Gastroesophageal sphincter (tissue), 4 donors: ENCODE measurements at regions not wholly inside any gene's neighbourhood (a gene's known extent, or its start where the extent isn't known, plus 50 kb on each side); places are given as distances from the start of the nearest gene placed in this dataset.
"Not testable (repeated sequence)": the region's sequence is repeated elsewhere in the genome, so short reads cannot be mapped to it uniquely, and the experiment has no call there.

Experiments
- ATAC-seq: fragments of 150-250 bp; one replicate; pipeline ENCODE4 v1.9.1; 2016; ENCODE audit warnings: mild to moderate bottlenecking, moderate library complexity
- H3K27ac ChIP-seq, 4 donors: fragments of 200-600 bp; sonication (generic) in 3 of 4; 1 replicate in 3 of 4; 2 replicates in 1 of 4; pipeline ENCODE4 v1.5.1; 2016 to 2019
- H3K27me3 ChIP-seq: fragments of 200-600 bp; sonication (generic); one replicate; pipeline ENCODE4 v1.5.1; 2019
- H3K36me3 ChIP-seq, 2 donors: fragments of 200-600 bp; sonication (generic); one replicate each; pipeline ENCODE4 v1.5.1; 2019; ENCODE audit warnings: control low read depth in 1 of 2
- H3K4me1 ChIP-seq, 3 donors: fragments of 200-600 bp; sonication (generic); 1 replicate in 2 of 3; 2 replicates in 1 of 3; pipeline ENCODE4 v1.5.1; 2016 to 2019; ENCODE audit warnings: control low read depth in 2 of 3
- H3K4me3 ChIP-seq, 2 donors: fragments of 200-600 bp; sonication (generic); one replicate each; pipeline ENCODE4 v1.5.1; 2019; ENCODE audit warnings: mild to moderate bottlenecking in 1 of 2, moderate library complexity in 1 of 2
- H3K9me3 ChIP-seq, 3 donors: fragments of 200-600 bp; sonication (generic); one replicate each; pipeline ENCODE4 v1.5.1; 2017 to 2019; ENCODE audit warnings: control low read depth in 2 of 3
- EP300 ChIP-seq: sonication (generic); formaldehyde crosslinking; IDR thresholded peaks from one replicate; pipeline ENCODE4 v1.6.1; 2017; ENCODE audit warnings: antibody characterized with exemption, mild to moderate bottlenecking
- POLR2A ChIP-seq, 2 donors: fragments of 450-650 bp; IDR thresholded peaks; one replicate each; pipeline ENCODE4 v1.6.1; 2017; ENCODE audit warnings: antibody characterized with exemption in 2 of 2, mild to moderate bottlenecking in 2 of 2, moderate library complexity in 1 of 2
- POLR2AphosphoS5 ChIP-seq: sonication (generic); formaldehyde crosslinking; IDR thresholded peaks from one replicate; pipeline ENCODE4 v1.6.1; 2017; ENCODE audit warnings: antibody characterized with exemption
- WGBS, 2 donors: methylation state at CpG; one replicate each; pipeline ENCODE4 v1.1.5; 2018; ENCODE audit warnings: low coverage in 1 of 2; 5-methylcytosine and 5-hydroxymethylcytosine counted together
- TF ChIP-seq, protein P1 (sequence below), 4 experiments: fragments of 200-600 bp in 2 of 4; fragments of 450-650 bp in 2 of 4; sonication (generic) in 1 of 4; IDR thresholded peaks; one replicate each; pipeline ENCODE4 v1.5.1; 2017 to 2019; ENCODE audit warnings: antibody characterized with exemption in 4 of 4, mild to moderate bottlenecking in 2 of 4, moderate library complexity in 2 of 4

- no peak for TF ChIP-seq POLR2A (IDR thresholded peaks at IDR 0.05)
- no peak for TF ChIP-seq POLR2AphosphoS5
- no peak for TF ChIP-seq EP300
- TF ChIP-seq, protein P1, sequence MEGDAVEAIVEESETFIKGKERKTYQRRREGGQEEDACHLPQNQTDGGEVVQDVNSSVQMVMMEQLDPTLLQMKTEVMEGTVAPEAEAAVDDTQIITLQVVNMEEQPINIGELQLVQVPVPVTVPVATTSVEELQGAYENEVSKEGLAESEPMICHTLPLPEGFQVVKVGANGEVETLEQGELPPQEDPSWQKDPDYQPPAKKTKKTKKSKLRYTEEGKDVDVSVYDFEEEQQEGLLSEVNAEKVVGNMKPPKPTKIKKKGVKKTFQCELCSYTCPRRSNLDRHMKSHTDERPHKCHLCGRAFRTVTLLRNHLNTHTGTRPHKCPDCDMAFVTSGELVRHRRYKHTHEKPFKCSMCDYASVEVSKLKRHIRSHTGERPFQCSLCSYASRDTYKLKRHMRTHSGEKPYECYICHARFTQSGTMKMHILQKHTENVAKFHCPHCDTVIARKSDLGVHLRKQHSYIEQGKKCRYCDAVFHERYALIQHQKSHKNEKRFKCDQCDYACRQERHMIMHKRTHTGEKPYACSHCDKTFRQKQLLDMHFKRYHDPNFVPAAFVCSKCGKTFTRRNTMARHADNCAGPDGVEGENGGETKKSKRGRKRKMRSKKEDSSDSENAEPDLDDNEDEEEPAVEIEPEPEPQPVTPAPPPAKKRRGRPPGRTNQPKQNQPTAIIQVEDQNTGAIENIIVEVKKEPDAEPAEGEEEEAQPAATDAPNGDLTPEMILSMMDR (IDR thresholded peaks at IDR 0.05), result no peak
- H3K27ac ChIP-seq, result no peak overlapping the region
- WGBS, 2 donors, result 94 to 100% methylated on average over 1 of the region's 1 CpG
- no peaks in the 10 kb centered on the region for H3K9me3 ChIP-seq
- H3K27me3 ChIP-seq, result no peaks in the 10 kb centered on the region
- H3K36me3 ChIP-seq, result no peaks in the 10 kb centered on the region
- no peaks in the 10 kb centered on the region for H3K4me1 ChIP-seq
- no peak for ATAC-seq
- no peak overlapping the region for H3K4me3 ChIP-seq
Observed at GRCh38 chr15:62517541-62517940, 352.5 kb upstream of the C2CD4B start.

DNA sequence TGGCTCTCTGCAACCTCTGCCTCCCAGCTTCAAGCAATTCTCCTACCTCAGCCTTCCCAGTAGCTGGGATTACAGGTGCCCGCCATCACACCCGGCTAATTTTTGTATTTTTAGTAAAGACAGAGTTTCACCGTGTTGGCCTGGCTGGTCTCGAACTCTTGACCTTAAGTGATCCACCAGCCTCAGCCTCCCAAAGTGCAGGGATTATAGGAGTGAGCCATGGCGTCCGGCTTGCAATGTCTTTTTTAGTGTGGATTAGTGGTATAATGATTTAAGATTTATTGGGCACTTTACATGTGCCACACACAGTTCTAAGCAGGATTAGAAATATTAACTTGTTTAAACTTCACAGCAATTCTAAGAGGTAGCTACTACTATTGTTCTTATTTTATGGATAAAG lies 353.6 kb upstream of the C2CD4B start:
- not testable (repeated sequence) for ATAC-seq, H3K4me1 ChIP-seq

GRCh38 chr15:62519900-62520299 lies 354.8 kb upstream of the C2CD4B start:
- no peak overlapping the region for H3K27ac ChIP-seq
- no peaks in the 10 kb centered on the region for H3K27me3 ChIP-seq
- WGBS, 2 donors, result 40 to 50% methylated on average over 2 of the region's 4 CpGs
- no peaks in the 10 kb centered on the region for H3K9me3 ChIP-seq
- H3K36me3 ChIP-seq, result no peaks in the 10 kb centered on the region
- no peaks in the 10 kb centered on the region for H3K4me1 ChIP-seq
- no peak for ATAC-seq
- no peak overlapping the region for H3K4me3 ChIP-seq
- TF ChIP-seq POLR2AphosphoS5 (no peak), POLR2A (IDR thresholded peaks at IDR 0.05) (no peak), EP300 (no peak)
- TF ChIP-seq, protein P1 (IDR thresholded peaks at IDR 0.05), result no peak

More for the DNA sequence above, 353.6 kb upstream of the C2CD4B start:
- not testable (repeated sequence) for H3K36me3 ChIP-seq, H3K27me3 ChIP-seq, H3K27ac ChIP-seq, H3K9me3 ChIP-seq, H3K4me3 ChIP-seq
- 95 to 100% methylated on average over 2 to 6 of the region's 6 CpGs for WGBS, 2 donors

GRCh38 chr15:62520887-62521286 lies 355.8 kb upstream of the C2CD4B start:
- H3K27me3 ChIP-seq, result no peaks in the 10 kb centered on the region
- 89 to 100% methylated on average over 1 to 2 of the region's 2 CpGs for WGBS, 2 donors

DNA sequence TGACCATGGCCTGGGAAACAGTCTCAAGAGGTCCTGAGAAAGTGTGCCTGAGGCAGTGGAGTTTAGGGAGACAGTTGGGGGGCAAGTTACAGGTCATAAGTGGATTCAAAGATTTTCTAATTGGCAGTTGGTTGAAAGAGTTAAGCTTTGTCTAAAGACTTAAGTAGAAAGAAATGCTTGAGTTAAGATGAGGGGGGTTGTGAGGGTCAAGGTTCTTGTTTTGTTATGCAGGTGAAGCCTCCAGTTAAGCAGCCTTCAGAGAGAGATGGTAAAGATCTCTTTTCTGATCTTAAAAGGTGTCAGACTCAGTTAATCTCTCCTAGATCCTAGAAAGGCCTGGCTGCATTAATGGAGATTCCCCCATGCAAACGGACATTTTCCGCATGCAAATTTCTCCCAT lies 356.3 kb upstream of the C2CD4B start:
- 84 to 100% methylated on average over 2 of the region's 2 CpGs for WGBS, 2 donors
- Histone ChIP-seq H3K27ac (no peak overlapping the region), H3K27me3 (no peaks in the 10 kb centered on the region), H3K9me3 (no peaks in the 10 kb centered on the region), H3K4me3 (no peak overlapping the region), H3K4me1 (no peaks in the 10 kb centered on the region), H3K36me3 (no peaks in the 10 kb centered on the region)
- TF ChIP-seq EP300 (no peak), POLR2AphosphoS5 (no peak), POLR2A (IDR thresholded peaks at IDR 0.05) (no peak)
- TF ChIP-seq, protein P1 (IDR thresholded peaks at IDR 0.05), result no peak
- ATAC-seq, result no peak

More at GRCh38 chr15:62520887-62521286, 355.8 kb upstream of the C2CD4B start:
- H3K9me3 ChIP-seq, result no peaks in the 10 kb centered on the region
- no peak overlapping the region for H3K27ac ChIP-seq
- ATAC-seq, result no peak
- no peak overlapping the region for H3K4me3 ChIP-seq
- H3K4me1 ChIP-seq, result no peaks in the 10 kb centered on the region
- no peaks in the 10 kb centered on the region for H3K36me3 ChIP-seq
- TF ChIP-seq, protein P1 (IDR thresholded peaks at IDR 0.05), result no peak
- TF ChIP-seq POLR2AphosphoS5 (no peak), EP300 (no peak), POLR2A (IDR thresholded peaks at IDR 0.05) (no peak)

GRCh38 chr15:62524848-62525247 lies 359.8 kb upstream of the C2CD4B start:
- TF ChIP-seq POLR2AphosphoS5 (no peak), EP300 (no peak)
- TF ChIP-seq, protein P1 (IDR thresholded peaks at IDR 0.05), result no peak
- Histone ChIP-seq H3K4me1 (no peaks in the 10 kb centered on the region), H3K9me3 (no peaks in the 10 kb centered on the region), H3K27ac (no peak overlapping the region), H3K27me3 (no peaks in the 10 kb centered on the region), H3K4me3 (no peak overlapping the region), H3K36me3 (no peaks in the 10 kb centered on the region)
- 74 to 80% methylated on average over 4 of the region's 4 CpGs for WGBS, 2 donors
- ATAC-seq, result no peak
